ENCODE measurements at regions not wholly inside any gene's neighbourhood (a gene's known extent, or its start where the extent isn't known, plus 50 kb on each side); places are given as distances from the start of the nearest gene placed in this dataset.

- no peak for ATAC-seq
These were observed 312.8 kb upstream of the JAG1 start for GRCh38 chr20:10986586-10986985.

DNA sequence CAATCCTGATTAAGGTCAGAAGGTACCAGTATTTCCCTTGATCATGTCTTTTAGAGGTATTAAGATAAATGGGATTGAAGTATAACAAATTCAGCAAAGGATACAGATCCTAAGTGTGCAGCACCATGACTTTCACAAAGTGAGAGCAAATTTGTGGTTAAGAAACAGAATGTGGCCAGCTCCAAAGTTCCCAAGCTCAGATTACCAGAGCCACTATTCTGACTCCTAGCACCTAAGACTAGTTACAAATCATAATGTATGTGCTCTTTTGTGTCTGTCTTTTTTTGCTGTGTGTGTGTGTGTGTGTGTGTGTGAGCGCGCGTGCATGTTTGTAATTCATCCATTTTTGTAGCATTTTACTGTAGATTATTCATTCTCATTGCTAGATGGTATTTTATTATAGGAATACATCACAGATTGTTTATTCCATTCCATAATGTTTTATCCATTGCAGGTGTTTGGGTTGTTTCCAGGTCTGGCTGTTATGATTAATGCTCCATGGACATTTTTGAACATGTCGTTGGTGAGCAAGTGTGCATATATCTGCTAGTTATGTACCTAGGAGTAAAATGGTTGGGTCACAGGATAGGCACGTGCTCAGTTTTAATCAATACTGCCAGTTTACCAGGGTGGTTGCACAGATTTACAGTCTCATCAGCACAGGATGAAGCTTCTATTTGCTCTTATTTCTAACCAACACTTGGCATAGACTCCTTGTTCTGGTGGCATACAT, 314.0 kb upstream of the JAG1 start:
- no peak for ATAC-seq
- DNase-seq (ENCODE audit: low spot score): no peak

More at GRCh38 chr20:10986586-10986985, 312.8 kb upstream of the JAG1 start:
- DNase-seq (ENCODE audit: low spot score): no peak

DNA sequence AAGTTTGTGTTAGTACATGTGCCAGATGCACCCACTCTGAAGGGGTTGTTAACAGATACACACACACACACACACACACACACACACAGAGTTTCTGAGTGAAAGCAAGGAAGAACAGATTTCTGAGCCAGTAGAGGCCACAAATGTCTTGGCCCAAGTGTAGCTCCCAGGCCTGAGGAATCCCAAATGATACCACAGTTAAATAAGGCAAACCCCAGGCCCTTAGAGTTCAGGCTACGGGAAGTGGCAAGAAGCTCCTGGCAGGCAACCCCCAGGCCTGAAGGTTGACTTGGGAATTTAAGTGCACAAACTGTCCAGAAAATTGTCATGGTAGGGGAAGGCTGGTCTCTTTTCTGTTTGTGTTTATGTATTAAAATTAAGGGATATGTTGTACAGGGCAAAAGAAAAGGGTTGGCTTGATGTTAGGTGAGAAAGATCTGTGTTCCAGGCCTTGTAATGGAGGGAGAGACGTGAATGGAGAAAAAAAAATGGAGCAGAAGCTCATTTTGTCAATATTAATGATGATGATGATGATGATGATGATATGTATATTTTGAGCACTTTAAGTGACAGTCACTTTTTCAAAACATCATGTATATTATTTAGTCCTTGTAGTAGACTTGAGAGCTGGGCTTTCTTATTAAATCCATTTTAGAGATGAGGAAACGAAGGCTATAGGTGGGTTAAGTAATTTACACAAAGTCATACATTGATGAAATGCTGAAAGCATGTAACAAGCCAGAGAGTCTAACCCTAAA, 317.0 kb upstream of the JAG1 start:
- ATAC-seq: no peak
- DNase-seq (ENCODE audit: low spot score): no peak

- ATAC-seq (no peak), DNase-seq (ENCODE audit: low spot score) (no peak)
These were observed 318.9 kb upstream of the JAG1 start for GRCh38 chr20:10992731-10993130.

GRCh38 chr20:10994991-10995700, 321.3 kb upstream of the JAG1 start:
- no peak for DNase-seq (ENCODE audit: low spot score)
- ATAC-seq: no peak

GRCh38 chr20:10998476-10998875, 324.7 kb upstream of the JAG1 start:
- DNase-seq (ENCODE audit: low spot score): no peak
- no peak for ATAC-seq

DNA sequence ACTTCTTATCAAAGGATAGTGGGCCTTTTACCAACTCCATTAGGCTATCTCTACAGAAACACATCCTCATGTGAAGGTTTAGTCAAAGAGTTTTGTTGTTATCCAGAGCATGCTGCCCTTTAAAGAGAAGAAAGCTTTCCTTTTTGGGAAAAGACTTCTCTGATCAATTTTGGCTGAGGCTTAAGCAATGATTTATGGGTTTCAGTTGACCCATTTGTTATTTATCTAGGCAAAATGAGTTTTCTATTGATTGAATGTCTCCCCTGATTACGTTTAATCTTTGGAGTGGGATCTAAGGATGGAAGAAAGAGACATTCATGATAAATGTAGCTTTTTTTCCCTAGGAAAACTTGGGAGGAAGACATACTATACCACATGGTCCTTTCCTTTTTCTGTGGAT, 326.6 kb upstream of the JAG1 start:
- DNase-seq (ENCODE audit: low spot score) (no peak), ATAC-seq (no peak)

GRCh38 chr20:11001302-11001701, 327.5 kb upstream of the JAG1 start:
- ATAC-seq: no peak
- DNase-seq (ENCODE audit: low spot score): no peak

GRCh38 chr20:11001764-11002540, 328.2 kb upstream of the JAG1 start:
- DNase-seq (ENCODE audit: low spot score) (no peak), ATAC-seq (no peak)

GRCh38 chr20:11003341-11003740, 329.5 kb upstream of the JAG1 start:
- no peak for DNase-seq (ENCODE audit: low spot score)
- ATAC-seq: no peak

DNA sequence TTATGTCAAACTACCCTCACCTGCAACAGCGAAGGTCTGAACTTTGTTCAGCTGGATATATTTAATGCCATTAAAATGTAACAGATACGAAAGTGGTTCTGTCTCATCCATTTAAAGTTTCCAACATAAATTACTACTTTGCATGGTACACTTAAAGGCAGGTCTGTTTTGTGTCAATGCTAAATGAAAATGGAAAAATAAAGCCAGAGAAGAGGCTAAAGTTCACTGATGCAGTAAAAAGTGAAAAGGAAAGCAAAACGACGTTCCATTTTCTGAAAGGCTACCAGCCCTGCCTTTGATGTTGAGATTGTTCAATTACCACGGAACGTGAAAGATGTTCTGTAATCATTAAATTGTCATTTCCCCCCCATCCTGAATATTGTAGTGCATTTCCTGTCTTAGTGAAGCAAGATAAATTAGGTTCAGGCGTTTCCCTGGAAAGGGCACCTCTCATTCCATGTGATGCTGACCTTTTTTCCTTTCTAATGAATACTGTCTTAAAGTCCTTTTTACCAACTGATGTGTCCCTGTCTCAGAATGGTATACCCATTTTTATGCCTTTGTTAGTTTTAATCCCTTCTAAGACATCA, 334.7 kb upstream of the JAG1 start:
- ATAC-seq: no peak
- no peak for DNase-seq (ENCODE audit: low spot score)

DNA sequence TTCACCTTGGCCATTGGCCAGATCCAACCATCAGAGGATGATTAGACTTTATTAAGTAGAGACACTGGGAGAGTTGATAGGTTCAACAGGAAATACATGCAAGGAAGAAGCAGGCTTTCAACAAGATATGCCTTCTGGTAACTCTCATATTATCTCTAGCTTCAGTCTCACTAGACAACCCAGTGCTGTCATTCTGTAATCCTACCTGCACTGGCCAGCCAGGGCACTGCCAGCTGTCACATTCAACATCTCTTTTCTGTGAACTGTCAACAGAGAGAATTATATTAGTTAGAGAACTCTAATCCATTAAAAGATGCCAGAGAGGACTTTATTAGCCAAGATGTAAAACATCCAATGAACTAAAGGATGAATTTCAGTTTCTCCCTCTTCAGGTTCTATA, 337.9 kb upstream of the JAG1 start:
- ATAC-seq (no peak), DNase-seq (ENCODE audit: low spot score) (no peak)

GRCh38 chr20:11012975-11013374, 339.2 kb upstream of the JAG1 start:
- ATAC-seq (no peak), DNase-seq (ENCODE audit: low spot score) (no peak)

DNA sequence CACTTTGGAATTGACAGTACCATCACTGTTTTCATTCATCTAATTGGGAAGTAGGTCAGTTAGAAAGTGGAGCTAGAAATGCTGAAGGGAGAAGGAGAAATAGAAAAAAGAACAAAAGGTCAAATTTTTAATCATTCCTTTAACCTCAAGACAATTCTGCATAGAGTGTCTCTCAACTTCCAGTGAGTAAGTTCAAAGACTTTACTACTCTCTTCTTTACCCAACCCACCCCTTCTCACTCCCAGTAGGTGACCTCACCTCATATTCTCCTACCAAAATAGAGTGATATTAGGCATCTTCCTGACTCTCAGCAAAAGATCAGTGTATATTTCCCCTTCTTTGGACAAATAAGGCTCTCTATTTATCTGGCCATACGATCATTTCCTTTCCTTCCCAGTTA, 340.0 kb upstream of the JAG1 start:
- DNase-seq (ENCODE audit: low spot score): no peak
- no peak for ATAC-seq

DNA sequence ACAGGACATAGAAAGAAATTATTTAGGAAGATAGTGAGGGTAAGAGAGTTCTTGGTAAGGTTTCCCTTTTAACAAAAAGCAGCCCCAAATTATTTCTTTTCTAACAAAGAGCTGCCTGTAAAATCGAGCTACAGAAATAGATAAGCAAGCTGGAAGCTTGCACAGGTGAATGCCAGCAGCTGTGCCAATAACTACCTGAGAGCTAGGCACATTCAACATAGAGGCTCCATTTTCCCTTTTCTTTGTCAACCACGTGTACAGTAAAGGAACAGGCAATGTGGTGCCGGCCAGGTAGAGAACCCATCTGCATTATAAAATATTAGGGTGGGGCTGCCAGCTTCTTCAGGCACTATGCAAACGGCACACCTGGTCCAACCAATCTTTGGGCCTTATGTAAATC, 341.6 kb upstream of the JAG1 start:
- no peak for DNase-seq (ENCODE audit: low spot score)
- no peak for ATAC-seq

- DNase-seq (ENCODE audit: low spot score) (no peak), ATAC-seq (no peak)
These were observed 343.6 kb upstream of the JAG1 start for GRCh38 chr20:11017446-11017845.

GRCh38 chr20:11018668-11019170, 344.9 kb upstream of the JAG1 start:
- DNase-seq (ENCODE audit: low spot score) (no peak), ATAC-seq (no peak)

DNA sequence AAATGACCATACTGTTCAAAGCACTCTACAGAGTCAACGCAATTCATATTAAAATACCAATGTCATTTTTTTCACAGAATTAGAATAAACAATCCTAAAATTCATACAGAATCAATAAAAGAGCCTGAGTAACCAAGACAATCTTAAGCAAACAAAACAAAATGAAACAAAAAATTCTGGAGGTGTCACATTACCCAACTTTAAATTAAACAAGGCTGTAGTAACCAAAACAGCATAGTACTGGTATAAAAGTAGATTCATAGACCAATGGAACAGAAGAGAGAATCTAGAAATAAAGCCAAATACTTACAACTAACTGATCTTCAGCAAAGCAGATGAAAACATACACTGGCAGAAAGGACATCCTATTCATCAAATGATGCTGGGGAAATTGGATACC, 346.9 kb upstream of the JAG1 start:
- ATAC-seq: no peak
- DNase-seq (ENCODE audit: low spot score): no peak

DNA sequence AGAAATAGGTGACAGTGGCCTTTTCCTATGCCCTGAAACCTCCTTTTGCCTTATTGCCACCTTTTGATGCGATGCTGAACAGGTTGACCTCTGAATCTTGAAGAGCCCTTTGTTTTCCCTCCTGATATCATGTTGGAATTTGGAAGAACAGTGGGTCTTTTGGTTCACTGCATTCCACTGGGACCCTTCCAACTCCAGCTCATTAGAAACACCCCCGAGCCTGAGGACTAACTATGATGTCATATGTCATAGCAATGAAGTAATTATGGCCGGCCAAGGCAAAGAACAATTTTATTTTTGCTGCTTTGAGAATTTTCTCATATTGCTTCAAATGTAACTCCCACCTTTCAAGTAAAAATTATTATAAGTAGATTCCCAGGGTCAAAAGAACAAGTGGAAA, 353.4 kb upstream of the JAG1 start:
- no peak for DNase-seq (ENCODE audit: low spot score)
- ATAC-seq: no peak

DNA sequence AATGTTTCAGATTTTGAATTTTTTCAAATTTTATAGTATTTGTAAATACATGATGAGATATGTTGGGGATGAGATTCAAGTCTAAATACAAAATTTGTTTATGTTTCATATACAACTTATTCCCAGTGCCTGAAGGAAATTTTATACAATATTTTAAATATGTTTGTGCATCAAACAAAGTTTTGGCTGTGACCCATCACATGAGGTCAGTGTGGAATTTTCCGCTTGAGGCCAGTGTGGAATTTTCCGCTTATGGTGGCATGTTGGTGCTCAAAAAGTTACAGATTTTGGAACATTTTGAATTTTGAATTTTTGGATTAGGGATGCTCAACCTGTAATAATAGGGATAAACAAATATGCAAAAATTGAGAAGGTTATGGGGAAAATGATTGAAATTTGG, 356.6 kb upstream of the JAG1 start:
- no peak for ATAC-seq
- DNase-seq (ENCODE audit: low spot score): no peak

DNA sequence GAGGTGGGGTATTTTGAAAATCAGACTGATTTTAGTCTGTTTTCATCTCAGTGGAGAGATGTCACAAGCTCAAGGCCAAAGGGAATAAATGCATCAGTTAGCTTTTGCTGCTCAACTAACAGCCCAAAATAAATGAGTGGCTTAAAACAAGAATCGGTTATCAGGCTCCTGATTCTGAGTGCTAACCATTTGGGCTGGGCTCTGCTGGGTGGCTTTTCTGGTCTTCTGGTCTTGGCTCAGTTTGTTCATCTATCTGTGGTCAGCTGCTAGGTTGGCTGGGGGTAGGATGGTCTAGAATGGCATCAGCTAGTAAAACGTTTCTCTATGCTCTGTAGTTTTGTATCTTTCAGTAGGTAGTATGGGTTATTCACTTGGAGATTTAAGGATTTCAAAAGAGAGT, 357.5 kb upstream of the JAG1 start:
- DNase-seq (ENCODE audit: low spot score) (no peak), ATAC-seq (no peak)
